Upper lobe of left lung (tissue), 4 donors: ENCODE measurements at regions not wholly inside any gene's neighbourhood (a gene's known extent, or its start where the extent isn't known, plus 50 kb on each side); places are given as distances from the start of the nearest gene placed in this dataset.

Source experiments
- CTCF ChIP-seq, 6 experiments: fragments of 450-650 bp in 4 of 6; fragments of 200-600 bp in 2 of 6; sonication (generic) in 2 of 6; IDR thresholded peaks; one replicate each; pipeline ENCODE4 v1.5.1; 2016 to 2019; ENCODE audit warnings: antibody characterized with exemption in 6 of 6
- POLR2A ChIP-seq, 4 donors: fragments of 450-650 bp; IDR thresholded peaks; one replicate each; pipeline ENCODE4 v1.5.1; 2016 to 2017; ENCODE audit warnings: antibody characterized with exemption in 4 of 4, mild to moderate bottlenecking in 2 of 4
- POLR2AphosphoS5 ChIP-seq, 2 donors: sonication (generic); formaldehyde crosslinking; IDR thresholded peaks; one replicate each; pipeline ENCODE4 v1.5.1; 2017; ENCODE audit warnings: antibody characterized with exemption in 2 of 2

- no peak for TF ChIP-seq POLR2A (IDR thresholded peaks at IDR 0.05)
- TF ChIP-seq CTCF (IDR thresholded peaks at IDR 0.05) = no peak
- no peak for TF ChIP-seq POLR2AphosphoS5 (IDR thresholded peaks at IDR 0.05)
Observed at GRCh38 chr3:3578718-3579117, 220.5 kb upstream of the LRRN1 start.
